HG03139 (cell line): ENCODE measurements at regions not wholly inside any gene's neighbourhood (a gene's known extent, or its start where the extent isn't known, plus 50 kb on each side); places are given as distances from the start of the nearest gene placed in this dataset.
"Not testable (repeated sequence)": the region's sequence is repeated elsewhere in the genome, so short reads cannot be mapped to it uniquely, and the experiment has no call there.

Source experiments
- ATAC-seq: cut with Tn5 transposase; IDR thresholded peaks from one replicate; pipeline ENCODE4 v1.9.1; 2021; ENCODE audit not compliant: unreplicated experiment

DNA sequence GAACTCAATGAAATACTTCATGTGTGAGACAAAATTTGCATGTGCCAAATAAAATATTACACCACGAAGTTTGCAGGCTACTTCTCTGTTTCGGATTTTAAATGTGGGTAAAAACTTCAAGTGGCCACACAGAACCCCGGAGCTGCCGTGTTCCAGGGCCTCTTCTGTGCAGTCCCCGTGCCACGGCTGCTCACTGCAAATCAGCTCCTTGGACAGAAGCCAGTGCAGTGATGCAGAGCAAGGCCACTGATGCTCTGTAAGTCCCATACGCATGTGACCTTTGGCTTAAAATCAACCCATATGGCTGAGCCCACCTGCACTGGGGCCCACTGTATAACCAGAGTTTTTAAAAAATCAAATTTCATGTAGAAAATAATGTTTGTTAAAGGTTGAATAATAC is 1309.4 kb downstream of the TBC1D22A start:
- ATAC-seq: no peak

DNA sequence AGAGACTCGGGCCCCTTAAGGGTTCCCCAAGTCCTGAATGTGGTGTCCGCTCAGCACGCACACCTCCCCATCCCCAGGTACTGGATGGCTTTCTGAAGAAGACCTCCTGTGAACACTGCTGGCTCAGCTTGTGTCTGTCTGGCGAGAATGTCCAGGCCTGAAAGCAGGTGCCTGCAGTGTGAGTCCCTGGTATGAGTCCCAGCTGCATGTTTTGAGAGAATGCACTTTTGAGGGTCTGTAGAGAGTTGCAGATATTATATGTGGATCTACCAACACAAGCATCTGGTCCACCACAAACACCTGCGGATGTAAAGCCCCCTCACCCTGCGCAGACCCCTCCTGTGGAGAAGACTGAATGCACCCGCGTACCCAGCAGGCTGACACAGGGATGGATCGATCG is 1308.9 kb downstream of the TBC1D22A start:
- ATAC-seq: no peak

DNA sequence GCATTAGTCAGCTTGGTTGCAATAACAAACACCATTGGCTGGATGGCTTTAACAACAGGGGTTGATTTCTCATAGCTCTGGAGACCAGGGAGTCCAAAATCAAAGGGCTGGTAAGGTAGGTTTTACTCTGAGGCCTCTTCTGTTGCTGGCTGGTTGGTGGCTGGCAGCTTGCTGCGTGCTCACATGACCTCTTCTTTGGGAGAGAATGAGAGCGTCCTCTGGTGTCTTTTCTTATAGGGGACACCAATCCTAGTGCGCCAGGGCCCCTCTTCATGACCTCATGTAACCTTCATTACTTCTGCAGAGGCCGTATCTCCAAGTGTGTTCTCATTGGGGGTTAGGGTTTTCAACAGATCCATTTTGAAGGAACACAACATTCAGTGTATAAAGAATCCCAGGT is 1308.3 kb downstream of the TBC1D22A start:
- ATAC-seq: no peak

DNA sequence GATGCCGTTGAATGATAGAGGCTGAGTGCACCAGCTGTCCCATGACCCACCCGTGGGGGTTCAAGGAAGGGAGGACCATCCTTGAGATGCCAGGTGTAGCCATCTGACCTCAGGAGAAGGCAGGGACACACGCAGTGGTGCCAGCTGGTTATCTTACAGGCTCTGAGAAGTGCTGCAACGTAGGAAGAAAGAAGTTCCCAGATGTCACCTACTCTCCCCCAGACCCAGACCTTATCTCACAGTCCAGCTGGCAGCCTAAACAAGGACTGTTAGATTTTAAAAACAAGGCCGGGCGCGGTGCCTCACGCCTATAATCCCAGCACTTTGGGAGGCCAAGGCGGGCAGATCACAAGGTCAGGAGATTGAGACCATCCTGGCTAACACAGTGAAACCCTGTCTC is 1307.6 kb downstream of the TBC1D22A start:
- ATAC-seq: no peak

DNA sequence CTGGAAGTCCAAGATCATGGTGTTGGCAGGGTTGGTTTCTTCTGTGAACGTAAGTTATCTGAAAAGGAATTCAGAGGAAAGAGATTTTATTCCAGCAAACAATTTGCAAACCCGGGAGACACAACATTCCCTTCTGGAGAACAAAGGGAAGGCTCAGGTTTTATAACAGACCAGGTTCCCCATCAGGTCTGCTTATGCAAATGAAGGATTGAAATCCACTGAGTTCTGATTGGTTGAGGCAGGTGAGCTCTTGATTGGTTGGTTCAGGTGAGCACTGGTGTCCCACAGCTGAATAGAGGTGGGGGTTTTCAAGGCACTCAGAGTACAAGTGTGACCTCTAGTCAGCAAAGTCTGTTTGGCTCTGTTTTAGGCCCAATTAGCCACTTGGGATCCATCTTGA is 1306.8 kb downstream of the TBC1D22A start:
- no peak for ATAC-seq

DNA sequence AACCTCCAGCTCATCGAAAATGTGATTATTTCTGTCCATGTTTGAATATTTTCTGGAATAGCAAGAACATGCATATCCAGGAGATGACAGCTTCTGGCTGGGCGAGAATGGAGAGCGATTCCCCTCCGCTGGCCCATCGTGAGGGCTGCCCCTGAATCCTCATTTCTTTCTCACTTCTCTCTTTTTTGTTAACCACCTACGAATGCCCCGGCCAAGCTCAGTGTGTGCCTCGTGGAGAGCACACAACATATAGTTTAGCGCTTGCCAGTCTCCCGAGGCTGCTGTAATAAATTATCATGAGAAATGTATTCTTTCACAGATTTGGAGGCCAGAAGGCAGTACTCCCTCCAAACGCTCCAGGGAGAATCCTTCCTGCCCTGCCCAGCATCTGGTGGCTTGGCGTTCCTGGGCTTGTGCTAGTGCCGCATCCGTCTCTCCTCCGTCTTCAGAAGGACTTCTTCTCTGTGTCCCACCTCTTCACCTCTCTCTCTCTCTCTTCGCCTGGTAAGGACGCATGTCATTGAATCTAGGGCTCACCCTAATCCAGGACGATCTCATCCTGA is 1306.0 kb downstream of the TBC1D22A start:
- ATAC-seq: no peak

DNA sequence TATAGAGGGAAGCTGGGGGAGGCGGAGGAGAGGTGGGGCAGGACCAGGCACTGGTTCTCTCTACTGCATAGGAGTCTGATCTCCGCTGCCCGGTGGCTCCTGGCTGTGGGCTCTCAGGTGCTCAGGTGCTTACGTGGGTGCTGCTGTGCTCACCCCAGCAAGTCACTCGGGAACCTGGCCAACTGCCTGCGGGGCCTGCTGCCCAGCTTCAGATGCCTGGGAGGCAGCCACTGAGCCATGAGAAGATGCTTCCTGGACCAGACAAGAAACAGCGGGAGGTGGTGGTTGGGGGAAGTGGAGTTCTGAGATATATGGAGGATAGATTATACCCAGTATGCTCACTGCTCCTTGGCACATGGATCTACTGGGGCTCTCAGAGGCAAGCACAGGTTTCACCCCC is 1303.4 kb downstream of the TBC1D22A start:
- no peak for ATAC-seq

DNA sequence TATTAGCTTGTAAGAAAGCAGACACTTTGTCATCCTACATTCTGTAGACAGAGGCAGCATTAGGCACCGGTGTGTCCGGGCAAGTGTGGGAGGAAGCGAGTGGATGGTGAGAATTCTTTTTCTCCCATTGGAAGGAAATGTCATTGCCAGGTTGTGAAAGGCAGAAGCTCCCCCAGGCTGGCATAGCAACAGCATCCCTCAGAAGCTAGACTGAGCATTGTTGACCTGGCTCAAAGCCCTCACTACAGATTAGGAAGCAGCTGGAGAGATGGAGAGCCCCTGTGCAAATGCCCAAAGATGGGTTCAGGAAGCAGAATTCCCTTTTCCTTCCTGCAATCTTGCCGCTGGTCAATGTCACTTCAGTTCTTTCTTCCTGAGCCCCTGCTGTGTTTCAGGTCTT is 1299.3 kb downstream of the TBC1D22A start:
- ATAC-seq: no peak

DNA sequence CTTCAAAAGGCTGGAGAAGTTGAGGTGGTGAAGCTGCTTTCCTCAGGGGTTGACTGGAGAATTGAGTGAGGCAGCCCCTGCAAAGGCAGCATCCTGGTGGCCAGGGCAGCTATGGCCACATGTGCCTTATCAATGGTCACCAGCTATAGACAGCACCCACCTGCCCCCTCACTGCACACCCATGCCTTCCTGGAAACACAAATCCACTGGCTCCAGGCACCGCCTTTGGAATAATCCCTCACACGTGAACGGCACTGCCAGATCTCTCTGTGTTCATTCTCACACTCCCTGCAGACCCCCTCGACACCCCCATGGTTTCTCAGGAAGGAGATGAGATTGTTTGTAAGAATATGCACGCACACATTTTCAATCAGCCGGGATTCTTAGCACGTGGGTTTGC is 1297.8 kb downstream of the TBC1D22A start:
- ATAC-seq: no peak

DNA sequence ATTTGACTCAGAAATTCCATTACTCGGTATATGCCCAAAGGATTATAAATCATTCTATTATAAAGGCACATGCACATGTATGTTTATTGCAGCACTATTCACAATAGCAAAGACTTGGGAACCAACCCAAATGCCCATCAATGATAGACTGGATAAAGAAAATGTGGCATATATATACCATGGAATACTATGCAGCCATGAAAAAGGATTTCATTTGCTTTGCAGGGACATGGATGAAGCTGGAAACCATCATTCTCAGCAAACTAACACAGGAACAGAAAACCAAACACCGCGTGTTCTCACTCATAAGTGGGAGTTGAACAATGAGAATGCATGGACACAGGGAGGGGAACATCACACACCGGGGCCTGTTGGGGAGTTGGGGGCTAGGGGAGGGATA is 1297.1 kb downstream of the TBC1D22A start:
- ATAC-seq: not testable (repeated sequence)

DNA sequence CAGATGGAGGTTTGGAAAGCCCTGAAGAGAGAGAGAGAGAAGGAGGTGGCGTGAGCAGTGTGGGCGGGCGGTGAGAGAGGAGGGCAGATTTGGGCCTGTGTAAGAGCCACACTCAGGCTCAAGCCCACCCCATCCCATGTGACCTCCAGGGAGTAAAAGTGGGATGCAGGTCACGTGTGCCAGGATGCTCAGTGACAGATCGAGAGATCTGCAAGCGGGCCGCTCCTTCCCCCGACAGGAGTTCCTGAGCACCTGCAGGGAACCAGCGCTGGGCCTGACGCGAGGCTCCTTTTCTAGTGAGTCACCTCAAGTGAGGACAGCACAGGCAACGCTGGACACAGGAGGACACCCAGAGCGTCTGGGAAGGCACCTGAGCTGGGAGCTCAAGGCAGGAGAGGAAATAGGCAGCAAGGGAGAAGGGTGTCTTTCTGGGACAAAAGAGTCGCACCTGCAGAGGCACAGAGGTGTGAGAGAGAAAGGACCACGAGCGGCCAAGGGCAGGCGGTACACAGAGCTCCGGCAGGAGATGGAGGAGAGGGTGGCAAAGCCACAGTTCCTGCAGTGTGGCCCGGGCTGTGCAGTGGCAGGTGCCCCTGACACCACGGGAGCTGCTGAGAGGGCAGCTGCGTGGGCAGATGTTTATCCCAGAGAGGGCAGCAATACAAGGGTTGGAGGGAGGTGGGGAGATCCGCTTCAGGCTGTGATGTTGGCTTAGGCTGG is 1294.8 kb downstream of the TBC1D22A start:
- no peak for ATAC-seq

DNA sequence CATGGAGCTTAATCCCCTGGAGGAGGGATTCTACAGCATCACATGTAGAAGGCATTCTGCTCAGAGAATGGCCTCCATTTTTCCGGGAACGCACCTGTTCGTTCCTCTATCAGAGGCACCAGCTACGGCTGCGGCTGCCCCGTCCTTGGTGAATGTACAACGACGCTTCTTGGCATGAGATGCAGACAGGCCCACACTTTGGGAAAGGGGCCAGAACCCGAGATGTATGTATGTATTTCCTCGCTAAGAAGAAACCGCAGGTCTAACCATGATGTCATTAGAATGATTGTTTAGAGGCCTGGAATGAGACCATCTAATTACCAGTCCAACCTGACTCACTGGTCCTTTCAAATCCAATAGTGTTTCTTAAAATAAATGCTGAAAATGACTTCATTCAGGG is 1293.4 kb downstream of the TBC1D22A start:
- ATAC-seq: no peak

DNA sequence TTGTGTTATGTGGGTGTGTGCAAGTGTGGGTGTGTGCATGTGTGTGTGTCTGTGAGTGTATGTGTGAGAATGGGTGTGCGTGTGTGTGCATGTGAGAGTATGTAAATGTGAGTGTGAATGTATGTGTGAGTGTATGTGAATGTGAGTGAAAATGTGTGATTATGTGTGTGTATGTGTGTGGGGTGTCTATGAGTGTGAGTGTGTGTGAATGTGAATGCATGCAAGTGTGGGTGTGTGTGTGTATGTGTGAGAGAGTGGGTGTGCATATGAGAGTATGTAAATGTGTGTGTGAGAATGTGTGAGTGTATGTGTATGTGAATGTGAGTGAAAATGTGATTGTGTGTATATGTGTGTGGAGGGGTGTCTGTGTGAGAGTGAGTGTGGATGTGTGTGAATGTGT is 1292.7 kb downstream of the TBC1D22A start:
- ATAC-seq: no peak

DNA sequence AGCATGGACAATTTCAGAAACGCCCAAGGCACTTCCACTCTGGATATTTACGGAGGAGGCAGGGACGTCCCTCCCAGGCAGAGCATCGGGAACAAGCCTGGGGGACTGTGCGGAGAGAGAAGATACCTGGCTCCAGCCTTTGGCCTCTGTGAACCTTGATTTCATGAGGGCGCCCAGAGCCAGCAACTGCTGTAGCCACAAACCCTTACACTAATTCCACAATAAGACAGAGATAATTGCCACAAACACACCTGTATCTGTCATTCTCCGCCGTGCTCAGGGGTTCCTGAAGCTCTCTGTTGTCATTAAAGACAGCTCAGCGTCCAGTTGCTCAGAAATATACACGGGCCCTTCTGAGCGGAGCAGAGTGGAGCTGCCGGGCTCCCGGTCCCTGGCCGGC is 1292.1 kb downstream of the TBC1D22A start:
- no peak for ATAC-seq

DNA sequence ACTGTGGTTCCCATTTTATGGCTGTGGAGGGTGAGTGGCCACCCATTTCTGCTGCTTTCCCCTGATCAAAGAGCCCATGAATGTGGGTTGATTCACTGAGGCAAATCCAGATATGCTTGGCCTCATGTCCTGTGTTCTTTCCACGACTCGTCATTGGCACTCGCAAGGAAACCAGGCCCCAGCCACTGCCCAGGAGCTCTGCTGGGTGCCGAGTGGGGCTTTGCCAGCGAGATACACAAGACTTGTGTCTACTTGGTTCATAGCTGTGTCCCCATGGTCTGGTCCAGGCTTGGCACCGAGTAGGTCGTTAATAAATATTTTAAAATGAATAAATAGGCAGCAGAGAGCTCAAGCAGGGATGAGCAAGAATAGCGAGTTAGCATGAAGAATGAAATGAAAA is 1291.5 kb downstream of the TBC1D22A start:
- no peak for ATAC-seq

DNA sequence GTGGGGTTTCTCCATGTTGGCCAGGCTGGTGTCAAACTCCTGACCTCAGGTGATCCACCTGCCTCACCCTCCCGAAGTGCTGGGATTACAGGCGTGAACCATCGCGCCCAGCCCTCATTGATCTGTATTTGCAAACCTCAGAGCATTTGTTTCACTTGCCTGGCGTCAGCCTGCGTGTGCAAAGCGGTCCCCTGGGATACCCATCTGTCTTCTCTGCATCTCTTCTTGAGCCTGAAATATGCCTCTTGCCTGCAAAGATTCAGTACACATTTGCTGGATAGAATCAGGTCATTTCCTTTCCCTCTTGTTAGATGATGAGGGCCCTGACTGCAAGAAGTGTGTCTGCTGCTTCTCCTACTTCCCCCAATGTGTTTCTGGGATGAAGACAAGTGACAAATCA is 1291.0 kb downstream of the TBC1D22A start:
- no peak for ATAC-seq

DNA sequence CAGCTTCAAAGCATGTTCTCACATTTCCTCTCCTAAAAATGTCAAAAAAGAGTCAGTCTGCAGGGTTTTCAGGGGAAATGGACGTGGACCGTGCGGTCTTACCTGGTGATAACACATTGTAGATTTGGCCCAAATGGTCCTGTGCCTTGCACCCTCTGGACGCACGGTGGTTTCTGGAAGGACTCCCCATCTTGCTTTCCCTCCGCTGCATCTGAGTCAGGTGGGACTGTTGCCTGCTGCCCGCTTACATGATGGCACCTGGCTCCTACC is 1290.1 kb downstream of the TBC1D22A start:
- no peak for ATAC-seq

DNA sequence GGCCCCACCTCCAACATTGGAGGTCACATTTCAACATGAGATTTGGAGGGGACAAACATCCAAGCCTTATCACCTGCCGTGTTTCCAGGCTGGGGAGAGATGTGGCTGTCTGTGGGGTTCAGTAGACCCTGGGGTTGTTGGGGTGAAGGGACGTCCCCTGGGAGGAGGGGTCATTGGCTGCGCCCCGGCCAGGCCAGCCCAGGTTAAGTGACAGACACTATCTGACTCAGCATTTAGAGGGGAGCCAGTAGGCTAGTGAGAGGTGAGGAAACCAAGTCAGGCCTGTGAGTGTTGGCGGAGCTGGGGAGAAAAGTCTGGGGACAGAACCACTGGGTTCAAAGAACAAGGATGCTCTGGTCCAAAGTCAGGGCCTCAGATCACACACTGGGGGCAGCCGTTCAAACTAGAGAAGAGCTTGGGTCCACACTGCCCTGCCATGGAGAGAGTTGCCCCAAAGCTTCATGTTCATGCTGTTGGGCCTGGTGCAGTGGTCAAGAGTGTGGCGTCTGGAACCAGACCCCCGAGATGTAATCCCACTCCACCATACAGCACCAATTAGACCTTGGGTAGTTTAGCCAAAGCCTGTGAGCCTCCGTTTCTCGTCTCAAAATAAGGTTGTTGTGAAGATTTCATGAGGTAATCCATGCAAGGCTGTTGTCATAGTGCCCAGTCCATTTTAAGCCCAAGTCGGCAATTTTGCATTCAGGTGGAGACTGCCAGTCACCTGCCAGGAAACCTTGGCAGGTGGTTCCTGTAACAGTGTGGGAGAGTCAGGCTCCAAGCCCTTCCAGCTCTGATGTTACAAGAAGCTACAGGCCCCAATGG is 1289.6 kb downstream of the TBC1D22A start:
- no peak for ATAC-seq

DNA sequence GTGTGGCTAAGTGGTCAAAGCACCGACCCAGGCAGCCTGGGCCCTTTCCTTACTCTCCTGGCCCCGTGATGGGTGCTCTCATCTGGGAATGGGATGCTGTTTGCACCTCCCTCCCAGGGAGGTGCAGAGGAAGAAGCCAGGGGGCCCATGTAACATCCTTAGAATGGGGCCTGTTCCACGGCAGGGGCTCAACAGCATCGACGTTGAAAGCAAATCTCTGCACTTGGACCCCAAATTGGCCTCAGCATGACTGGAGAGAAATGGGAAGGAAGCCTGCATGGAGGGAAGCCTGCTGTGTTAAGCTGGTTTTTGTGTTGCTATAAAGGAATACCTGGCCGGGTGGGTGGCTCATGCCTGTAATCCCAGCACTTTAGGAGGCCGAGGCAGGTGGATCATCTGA is 1288.4 kb downstream of the TBC1D22A start:
- no peak for ATAC-seq

DNA sequence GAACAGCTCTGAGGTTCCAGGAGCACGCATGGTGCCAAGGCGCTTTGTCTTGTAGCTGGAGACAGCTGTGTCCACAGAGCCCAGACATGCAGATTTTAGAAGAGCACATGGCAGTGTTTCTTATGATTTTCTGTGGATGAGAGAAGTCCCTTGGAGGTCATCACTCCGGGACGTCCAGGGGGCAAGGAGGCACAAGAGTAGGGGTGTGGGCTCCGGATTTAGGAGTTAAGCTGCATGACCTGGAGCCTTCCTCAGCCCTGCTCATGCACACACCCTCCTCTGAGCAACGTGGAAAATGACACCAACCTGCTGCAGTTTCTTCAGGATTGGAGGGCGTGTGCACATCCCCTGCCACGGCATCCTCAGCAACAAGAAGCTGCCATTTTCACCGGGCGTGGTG is 1286.7 kb downstream of the TBC1D22A start:
- no peak for ATAC-seq

DNA sequence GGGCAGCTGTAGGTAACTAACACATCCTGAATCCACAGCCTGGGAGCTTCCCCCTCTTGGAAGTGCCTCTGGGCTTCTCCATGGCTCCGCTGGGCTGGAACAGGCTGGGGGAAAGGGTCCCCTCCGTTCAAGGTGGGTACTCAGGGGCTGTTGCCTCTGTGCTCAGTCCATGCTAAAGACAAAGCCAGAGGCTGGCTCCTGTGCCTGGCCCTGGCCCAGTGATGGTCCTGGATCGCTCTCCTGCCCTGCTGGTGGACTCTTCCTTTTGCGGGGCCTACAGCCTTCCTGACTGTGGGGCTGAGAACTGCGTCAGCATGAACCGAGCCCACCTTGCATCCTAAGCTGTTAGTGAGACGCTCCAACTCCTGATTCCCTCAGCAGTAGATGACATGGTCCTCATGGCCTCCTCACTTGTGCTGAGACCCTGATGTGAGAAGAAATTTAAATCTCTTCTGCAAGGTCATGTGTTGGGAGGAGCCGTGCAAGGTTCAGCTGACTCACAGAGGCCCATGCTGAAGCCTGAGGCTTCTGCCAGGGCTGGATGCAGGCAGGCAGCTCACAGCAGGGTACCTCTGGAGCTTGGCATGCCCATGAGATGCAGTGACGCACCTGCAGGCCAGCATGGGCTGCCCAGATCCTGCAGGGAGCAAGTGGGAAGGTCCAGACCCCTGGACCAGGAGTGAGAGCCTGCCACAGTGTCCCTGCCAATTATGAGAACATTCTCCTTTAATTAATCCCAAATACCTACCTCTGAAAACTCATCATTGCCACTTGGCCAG is 1285.5 kb downstream of the TBC1D22A start:
- no peak for ATAC-seq

DNA sequence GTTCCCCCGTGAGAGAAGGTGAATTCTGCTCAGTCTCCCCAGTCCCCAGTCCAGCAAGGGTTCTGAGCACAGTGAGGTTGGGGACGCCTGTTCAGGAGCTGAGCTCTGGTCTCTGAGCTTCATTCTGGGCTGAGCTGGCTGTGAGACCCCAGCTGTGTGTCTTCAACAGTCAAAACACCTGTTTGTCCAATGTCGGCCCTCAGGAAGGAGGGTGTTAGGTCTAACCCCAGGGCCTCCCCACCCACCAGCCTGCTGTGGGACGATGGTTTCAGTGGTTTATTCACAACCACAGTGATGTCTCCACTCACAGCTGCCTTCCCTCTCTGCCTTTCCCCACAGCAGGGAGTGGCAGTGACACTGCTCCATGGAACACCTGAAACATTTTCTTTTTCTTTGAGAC is 1282.9 kb downstream of the TBC1D22A start:
- ATAC-seq: no peak
